ENCODE measurements at regions not wholly inside any gene's neighbourhood (a gene's known extent, or its start where the extent isn't known, plus 50 kb on each side); places are given as distances from the start of the nearest gene placed in this dataset.

DNA sequence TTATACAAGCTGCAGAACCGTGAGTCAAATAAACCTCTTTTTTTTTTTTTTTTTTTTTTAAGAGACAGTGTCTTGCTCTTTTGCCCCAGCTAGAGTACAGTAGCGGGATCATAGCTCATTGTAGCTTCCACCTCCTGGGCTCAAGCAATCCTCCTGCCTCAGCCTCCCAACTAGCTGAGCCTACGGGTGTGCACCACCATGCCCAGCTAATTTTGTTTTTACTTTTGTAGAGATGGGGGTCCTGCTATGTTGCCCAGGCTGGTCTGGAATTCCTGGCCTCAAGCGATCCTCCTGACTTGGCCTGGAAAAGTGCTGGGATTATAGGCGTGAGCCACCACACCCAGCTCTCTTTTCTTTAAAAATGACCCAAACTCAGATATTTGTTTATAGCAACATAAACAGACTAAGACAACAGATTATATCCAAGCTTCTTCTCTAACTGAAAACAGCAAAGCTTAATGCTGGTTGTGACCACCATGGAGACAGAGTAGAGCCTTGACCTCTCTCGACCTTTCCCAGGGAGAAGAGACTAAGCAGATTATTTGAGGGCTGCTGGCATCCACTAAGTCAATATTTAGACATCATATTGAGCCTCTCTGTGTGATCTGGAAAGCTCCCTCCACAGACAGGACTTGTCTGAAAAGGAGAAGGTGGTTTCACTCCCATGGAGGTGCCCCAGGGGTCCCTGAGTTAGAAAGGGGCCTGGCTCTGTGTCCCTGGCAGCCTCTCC lies 150.0 kb downstream of the KCTD15 start (continued):
- TF ChIP-seq, protein P1, sequence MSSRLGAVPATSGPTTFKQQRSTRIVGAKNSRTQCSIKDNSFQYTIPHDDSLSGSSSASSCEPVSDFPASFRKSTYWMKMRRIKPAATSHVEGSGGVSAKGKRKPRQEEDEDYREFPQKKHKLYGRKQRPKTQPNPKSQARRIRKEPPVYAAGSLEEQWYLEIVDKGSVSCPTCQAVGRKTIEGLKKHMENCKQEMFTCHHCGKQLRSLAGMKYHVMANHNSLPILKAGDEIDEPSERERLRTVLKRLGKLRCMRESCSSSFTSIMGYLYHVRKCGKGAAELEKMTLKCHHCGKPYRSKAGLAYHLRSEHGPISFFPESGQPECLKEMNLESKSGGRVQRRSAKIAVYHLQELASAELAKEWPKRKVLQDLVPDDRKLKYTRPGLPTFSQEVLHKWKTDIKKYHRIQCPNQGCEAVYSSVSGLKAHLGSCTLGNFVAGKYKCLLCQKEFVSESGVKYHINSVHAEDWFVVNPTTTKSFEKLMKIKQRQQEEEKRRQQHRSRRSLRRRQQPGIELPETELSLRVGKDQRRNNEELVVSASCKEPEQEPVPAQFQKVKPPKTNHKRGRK (CRISPR knock-in tag; IDR thresholded peaks at IDR 0.05; ENCODE audit: borderline replicate concordance) = no peak

DNA sequence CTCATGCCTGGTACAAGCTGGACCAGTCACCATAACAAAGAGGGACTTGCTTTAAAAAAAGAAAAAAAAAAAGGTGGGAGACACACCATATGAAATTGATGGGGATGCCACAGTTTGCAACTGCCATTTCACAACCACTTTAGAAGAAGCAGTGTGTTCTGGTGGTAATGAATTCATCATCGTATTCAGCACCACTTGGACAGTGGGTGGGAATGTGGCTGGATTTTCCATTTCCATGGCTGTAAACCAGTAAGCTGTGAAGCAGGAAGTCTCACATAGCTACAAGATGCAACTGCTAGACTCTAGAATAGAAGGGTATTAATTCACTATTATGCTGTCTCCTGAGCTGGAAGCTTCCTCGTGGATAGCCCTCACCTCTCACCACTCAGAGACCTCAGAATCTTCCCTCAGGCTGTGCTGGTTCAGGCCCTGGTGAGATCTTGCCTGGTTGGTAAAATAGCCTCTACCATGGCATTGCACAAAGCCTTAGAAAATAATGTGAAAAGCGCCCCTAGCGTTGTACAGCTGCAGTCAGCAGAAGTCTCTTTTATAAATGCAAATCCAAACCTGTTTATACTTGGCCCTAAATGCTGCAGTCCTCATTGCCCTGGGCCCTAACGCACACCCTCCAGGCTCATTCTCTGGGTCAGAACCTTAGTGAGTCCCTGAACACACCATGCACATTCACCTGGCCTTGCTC lies 150.7 kb downstream of the KCTD15 start:
- POLR2A ChIA-PET = no interaction called here
- no peak; the same call in 1 of the 2 replicates for ATAC-seq
- Mint-ChIP-seq H3K36me3 (no peaks in the 10 kb centered on the region), H3K4me1 (peaks cover 17% of the 10 kb centered on the region), H3K27me3 (ENCODE audit: low read depth) (peaks cover 2% of the 10 kb centered on the region; the same call in 1 of the 2 replicates), H3K4me3 (no peak overlapping the region), H3K9me3 (no peaks in the 10 kb centered on the region), H3K27ac (no peak overlapping the region)
- TF ChIP-seq, protein P2, sequence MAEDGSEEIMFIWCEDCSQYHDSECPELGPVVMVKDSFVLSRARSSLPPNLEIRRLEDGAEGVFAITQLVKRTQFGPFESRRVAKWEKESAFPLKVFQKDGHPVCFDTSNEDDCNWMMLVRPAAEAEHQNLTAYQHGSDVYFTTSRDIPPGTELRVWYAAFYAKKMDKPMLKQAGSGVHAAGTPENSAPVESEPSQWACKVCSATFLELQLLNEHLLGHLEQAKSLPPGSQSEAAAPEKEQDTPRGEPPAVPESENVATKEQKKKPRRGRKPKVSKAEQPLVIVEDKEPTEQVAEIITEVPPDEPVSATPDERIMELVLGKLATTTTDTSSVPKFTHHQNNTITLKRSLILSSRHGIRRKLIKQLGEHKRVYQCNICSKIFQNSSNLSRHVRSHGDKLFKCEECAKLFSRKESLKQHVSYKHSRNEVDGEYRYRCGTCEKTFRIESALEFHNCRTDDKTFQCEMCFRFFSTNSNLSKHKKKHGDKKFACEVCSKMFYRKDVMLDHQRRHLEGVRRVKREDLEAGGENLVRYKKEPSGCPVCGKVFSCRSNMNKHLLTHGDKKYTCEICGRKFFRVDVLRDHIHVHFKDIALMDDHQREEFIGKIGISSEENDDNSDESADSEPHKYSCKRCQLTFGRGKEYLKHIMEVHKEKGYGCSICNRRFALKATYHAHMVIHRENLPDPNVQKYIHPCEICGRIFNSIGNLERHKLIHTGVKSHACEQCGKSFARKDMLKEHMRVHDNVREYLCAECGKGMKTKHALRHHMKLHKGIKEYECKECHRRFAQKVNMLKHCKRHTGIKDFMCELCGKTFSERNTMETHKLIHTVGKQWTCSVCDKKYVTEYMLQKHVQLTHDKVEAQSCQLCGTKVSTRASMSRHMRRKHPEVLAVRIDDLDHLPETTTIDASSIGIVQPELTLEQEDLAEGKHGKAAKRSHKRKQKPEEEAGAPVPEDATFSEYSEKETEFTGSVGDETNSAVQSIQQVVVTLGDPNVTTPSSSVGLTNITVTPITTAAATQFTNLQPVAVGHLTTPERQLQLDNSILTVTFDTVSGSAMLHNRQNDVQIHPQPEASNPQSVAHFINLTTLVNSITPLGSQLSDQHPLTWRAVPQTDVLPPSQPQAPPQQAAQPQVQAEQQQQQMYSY (CRISPR knock-in tag; IDR thresholded peaks at IDR 0.05) = no peak
- no peak for TF ChIP-seq FOXJ3 (CRISPR knock-in tag; IDR thresholded peaks at IDR 0.05; ENCODE audit: borderline replicate concordance)
- TF ChIP-seq, protein P1 (CRISPR knock-in tag; IDR thresholded peaks at IDR 0.05; ENCODE audit: borderline replicate concordance) = no peak
- TF ChIP-seq, protein P3, sequence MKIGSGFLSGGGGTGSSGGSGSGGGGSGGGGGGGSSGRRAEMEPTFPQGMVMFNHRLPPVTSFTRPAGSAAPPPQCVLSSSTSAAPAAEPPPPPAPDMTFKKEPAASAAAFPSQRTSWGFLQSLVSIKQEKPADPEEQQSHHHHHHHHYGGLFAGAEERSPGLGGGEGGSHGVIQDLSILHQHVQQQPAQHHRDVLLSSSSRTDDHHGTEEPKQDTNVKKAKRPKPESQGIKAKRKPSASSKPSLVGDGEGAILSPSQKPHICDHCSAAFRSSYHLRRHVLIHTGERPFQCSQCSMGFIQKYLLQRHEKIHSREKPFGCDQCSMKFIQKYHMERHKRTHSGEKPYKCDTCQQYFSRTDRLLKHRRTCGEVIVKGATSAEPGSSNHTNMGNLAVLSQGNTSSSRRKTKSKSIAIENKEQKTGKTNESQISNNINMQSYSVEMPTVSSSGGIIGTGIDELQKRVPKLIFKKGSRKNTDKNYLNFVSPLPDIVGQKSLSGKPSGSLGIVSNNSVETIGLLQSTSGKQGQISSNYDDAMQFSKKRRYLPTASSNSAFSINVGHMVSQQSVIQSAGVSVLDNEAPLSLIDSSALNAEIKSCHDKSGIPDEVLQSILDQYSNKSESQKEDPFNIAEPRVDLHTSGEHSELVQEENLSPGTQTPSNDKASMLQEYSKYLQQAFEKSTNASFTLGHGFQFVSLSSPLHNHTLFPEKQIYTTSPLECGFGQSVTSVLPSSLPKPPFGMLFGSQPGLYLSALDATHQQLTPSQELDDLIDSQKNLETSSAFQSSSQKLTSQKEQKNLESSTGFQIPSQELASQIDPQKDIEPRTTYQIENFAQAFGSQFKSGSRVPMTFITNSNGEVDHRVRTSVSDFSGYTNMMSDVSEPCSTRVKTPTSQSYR (CRISPR knock-in tag; IDR thresholded peaks at IDR 0.05) = no peak
- TF ChIP-seq, protein P4, sequence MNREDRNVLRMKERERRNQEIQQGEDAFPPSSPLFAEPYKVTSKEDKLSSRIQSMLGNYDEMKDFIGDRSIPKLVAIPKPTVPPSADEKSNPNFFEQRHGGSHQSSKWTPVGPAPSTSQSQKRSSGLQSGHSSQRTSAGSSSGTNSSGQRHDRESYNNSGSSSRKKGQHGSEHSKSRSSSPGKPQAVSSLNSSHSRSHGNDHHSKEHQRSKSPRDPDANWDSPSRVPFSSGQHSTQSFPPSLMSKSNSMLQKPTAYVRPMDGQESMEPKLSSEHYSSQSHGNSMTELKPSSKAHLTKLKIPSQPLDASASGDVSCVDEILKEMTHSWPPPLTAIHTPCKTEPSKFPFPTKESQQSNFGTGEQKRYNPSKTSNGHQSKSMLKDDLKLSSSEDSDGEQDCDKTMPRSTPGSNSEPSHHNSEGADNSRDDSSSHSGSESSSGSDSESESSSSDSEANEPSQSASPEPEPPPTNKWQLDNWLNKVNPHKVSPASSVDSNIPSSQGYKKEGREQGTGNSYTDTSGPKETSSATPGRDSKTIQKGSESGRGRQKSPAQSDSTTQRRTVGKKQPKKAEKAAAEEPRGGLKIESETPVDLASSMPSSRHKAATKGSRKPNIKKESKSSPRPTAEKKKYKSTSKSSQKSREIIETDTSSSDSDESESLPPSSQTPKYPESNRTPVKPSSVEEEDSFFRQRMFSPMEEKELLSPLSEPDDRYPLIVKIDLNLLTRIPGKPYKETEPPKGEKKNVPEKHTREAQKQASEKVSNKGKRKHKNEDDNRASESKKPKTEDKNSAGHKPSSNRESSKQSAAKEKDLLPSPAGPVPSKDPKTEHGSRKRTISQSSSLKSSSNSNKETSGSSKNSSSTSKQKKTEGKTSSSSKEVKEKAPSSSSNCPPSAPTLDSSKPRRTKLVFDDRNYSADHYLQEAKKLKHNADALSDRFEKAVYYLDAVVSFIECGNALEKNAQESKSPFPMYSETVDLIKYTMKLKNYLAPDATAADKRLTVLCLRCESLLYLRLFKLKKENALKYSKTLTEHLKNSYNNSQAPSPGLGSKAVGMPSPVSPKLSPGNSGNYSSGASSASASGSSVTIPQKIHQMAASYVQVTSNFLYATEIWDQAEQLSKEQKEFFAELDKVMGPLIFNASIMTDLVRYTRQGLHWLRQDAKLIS (CRISPR knock-in tag; IDR thresholded peaks at IDR 0.05; ENCODE audit: borderline replicate concordance) = no peak
- TF ChIP-seq, protein P5, sequence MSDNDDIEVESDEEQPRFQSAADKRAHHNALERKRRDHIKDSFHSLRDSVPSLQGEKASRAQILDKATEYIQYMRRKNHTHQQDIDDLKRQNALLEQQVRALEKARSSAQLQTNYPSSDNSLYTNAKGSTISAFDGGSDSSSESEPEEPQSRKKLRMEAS (CRISPR knock-in tag; IDR thresholded peaks at IDR 0.05) = no peak
- TF ChIP-seq, protein P6, sequence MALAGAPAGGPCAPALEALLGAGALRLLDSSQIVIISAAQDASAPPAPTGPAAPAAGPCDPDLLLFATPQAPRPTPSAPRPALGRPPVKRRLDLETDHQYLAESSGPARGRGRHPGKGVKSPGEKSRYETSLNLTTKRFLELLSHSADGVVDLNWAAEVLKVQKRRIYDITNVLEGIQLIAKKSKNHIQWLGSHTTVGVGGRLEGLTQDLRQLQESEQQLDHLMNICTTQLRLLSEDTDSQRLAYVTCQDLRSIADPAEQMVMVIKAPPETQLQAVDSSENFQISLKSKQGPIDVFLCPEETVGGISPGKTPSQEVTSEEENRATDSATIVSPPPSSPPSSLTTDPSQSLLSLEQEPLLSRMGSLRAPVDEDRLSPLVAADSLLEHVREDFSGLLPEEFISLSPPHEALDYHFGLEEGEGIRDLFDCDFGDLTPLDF (CRISPR knock-in tag; IDR thresholded peaks at IDR 0.05) = no peak
- no peak for TF ChIP-seq TP53 (CRISPR knock-in tag; IDR thresholded peaks at IDR 0.05)
- DNase-seq (ENCODE audit: low spot score) = no peak
- CTCF ChIA-PET = interaction anchor here (0.6 to 4.5 kb wide), 15 partner anchors 8 to 765 kb away, joined by 3 to 21 read pairs (median 4); no protein-coding TSS in a partner anchor
